ENCODE measurements at regions not wholly inside any gene's neighbourhood (a gene's known extent, or its start where the extent isn't known, plus 50 kb on each side); places are given as distances from the start of the nearest gene placed in this dataset.

DNA sequence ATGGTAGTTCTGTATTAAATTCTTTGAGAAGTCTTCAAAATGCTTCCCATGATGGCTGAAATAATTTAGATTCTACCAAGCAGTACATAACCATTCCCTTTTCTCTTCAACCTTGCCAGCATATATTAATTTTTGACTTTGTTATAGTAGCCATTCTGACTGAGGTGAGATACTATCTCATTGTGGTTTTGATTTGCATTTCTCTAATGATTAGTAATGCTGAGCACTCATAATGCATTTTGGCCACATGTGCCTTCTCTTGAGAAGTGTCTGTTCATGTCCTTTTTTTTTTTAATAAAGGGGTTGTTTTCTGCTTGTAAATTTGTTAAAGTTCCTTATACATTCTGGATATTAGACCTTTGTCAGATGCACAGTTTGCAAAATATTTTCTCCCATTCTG lies 173.9 kb downstream of the CALCRL start:
- no peak for TF ChIP-seq CTCF (IDR thresholded peaks at IDR 0.05)
- intact Hi-C loops (cut with DNase I; ENCODE audit: low total_unique reads): no loop called here
- no peak for DNase-seq (ENCODE audit: low spot score in 2 of 2)
- no peak overlapping the region for H3K4me3 ChIP-seq (ENCODE audit: low read depth, poor library complexity, severe bottlenecking)

GRCh38 chr2:187272255-187272654 lies 175.8 kb downstream of the CALCRL start:
- TF ChIP-seq CTCF (IDR thresholded peaks at IDR 0.05): no peak
- no peak for TF ChIP-seq POLR2A (IDR thresholded peaks at IDR 0.05)
- no peak for DNase-seq (ENCODE audit: low spot score in 2 of 2)
- intact Hi-C loops (cut with DNase I; ENCODE audit: low total_unique reads): no loop called here
- H3K4me3 ChIP-seq (ENCODE audit: low read depth, poor library complexity, severe bottlenecking): no peak overlapping the region

DNA sequence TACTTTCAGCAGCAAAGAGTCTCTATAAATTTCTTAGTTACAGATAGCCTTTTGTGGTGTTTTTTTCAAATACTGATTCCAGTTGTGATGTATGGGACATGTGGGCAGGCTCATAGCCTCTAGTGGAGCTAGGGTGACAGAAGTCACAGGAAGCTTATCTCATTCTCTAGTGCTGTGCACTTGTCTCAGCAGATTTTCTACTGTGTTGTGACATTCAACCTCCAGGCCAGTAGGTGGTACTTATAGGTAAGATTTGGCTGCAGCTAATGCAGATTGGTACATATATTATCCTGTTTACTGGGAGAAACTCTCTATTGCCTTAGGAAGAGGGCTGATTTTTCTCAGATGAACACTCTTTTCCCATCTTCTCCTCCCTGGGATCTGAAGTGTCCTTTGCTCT lies 176.2 kb downstream of the CALCRL start:
- no peak for DNase-seq (ENCODE audit: low spot score in 2 of 2)
- intact Hi-C loops (cut with DNase I; ENCODE audit: low total_unique reads): no loop called here
- TF ChIP-seq POLR2A (IDR thresholded peaks at IDR 0.05) (no peak), CTCF (IDR thresholded peaks at IDR 0.05) (no peak)
- no peak overlapping the region for H3K4me3 ChIP-seq (ENCODE audit: low read depth, poor library complexity, severe bottlenecking)

- no peak for DNase-seq (ENCODE audit: low spot score in 2 of 2)
- H3K4me3 ChIP-seq (ENCODE audit: low read depth, poor library complexity, severe bottlenecking): no peak overlapping the region
- intact Hi-C loops (cut with DNase I; ENCODE audit: low total_unique reads): no loop called here
- no peak for TF ChIP-seq CTCF (IDR thresholded peaks at IDR 0.05)
- no peak for TF ChIP-seq POLR2A (IDR thresholded peaks at IDR 0.05)
- 72% methylated on average over 4 of the region's 4 CpGs for WGBS, 2 donors
Measured at GRCh38 chr2:187266645-187267044, 181.4 kb downstream of the CALCRL start.

- intact Hi-C loops (cut with DNase I; ENCODE audit: low total_unique reads): no loop called here
- TF ChIP-seq POLR2A (IDR thresholded peaks at IDR 0.05): no peak
- TF ChIP-seq CTCF (IDR thresholded peaks at IDR 0.05): no peak
- no peak overlapping the region for H3K4me3 ChIP-seq (ENCODE audit: low read depth, poor library complexity, severe bottlenecking)
- no peak for DNase-seq (ENCODE audit: low spot score in 2 of 2)
- WGBS, 2 donors: 76 to 81% methylated on average over 2 of the region's 2 CpGs
Measured at GRCh38 chr2:187266147-187266546, 181.9 kb downstream of the CALCRL start.

GRCh38 chr2:187264612-187265011 lies 183.4 kb downstream of the CALCRL start:
- no peak for DNase-seq (ENCODE audit: low spot score in 2 of 2)
- no peak overlapping the region for H3K4me3 ChIP-seq (ENCODE audit: low read depth, poor library complexity, severe bottlenecking)
- TF ChIP-seq CTCF (IDR thresholded peaks at IDR 0.05) (no peak), POLR2A (IDR thresholded peaks at IDR 0.05) (no peak)
- WGBS, 2 donors: 69 to 81% methylated on average over 1 of the region's 1 CpG
- intact Hi-C loops (cut with DNase I; ENCODE audit: low total_unique reads): no loop called here
